HEK293 (cell line): ENCODE measurements at regions not wholly inside any gene's neighbourhood (a gene's known extent, or its start where the extent isn't known, plus 50 kb on each side); places are given as distances from the start of the nearest gene placed in this dataset.

Experiments
- CTCF ChIP-seq: fragments of 450-650 bp; formaldehyde crosslinking; IDR thresholded peaks from 2 replicates; pipeline ENCODE4 v1.5.1; 2016; ENCODE audit warnings: missing biosample characterization, missing genetic modification characterization
- IKZF3 ChIP-seq: fragments of 450-650 bp; IDR thresholded peaks from 2 replicates; pipeline ENCODE4 v1.5.0; 2018; ENCODE audit warnings: missing biosample characterization, mild to moderate bottlenecking, missing genetic modification characterization, moderate library complexity
- KLF16 ChIP-seq: fragments of 450-650 bp; formaldehyde crosslinking; IDR thresholded peaks from 2 replicates; pipeline ENCODE4 v1.5.1; 2017; ENCODE audit warnings: missing biosample characterization, missing genetic modification characterization
- MEIS1 ChIP-seq: sonication (generic); formaldehyde crosslinking; IDR thresholded peaks from 2 replicates; pipeline ENCODE4 v1.8.1; 2022; ENCODE audit warnings: missing genetic modification reagents, mild to moderate bottlenecking, borderline replicate concordance
- MZF1 ChIP-seq: fragments of 450-650 bp; formaldehyde crosslinking; IDR thresholded peaks from 2 replicates; pipeline ENCODE4 v1.5.1; 2017; ENCODE audit warnings: missing biosample characterization, missing genetic modification characterization, borderline replicate concordance
- PRDM4 ChIP-seq: fragments of 450-650 bp; formaldehyde crosslinking; IDR thresholded peaks from 2 replicates; pipeline ENCODE4 v1.5.1; 2017; ENCODE audit warnings: missing biosample characterization, missing genetic modification characterization
- ZFP3 ChIP-seq: fragments of 450-650 bp; formaldehyde crosslinking; IDR thresholded peaks from 2 replicates; pipeline ENCODE4 v1.5.1; 2016; ENCODE audit warnings: low read depth, missing biosample characterization, missing genetic modification characterization
- ZNF239 ChIP-seq: fragments of 450-650 bp; formaldehyde crosslinking; IDR thresholded peaks from 2 replicates; pipeline ENCODE4 v1.5.1; 2016; ENCODE audit warnings: missing biosample characterization, missing genetic modification characterization
- ZNF416 ChIP-seq: fragments of 450-650 bp; formaldehyde crosslinking; IDR thresholded peaks from 2 replicates; pipeline ENCODE4 v1.5.1; 2016; ENCODE audit warnings: missing biosample characterization, missing genetic modification characterization
- ZNF747 ChIP-seq: fragments of 450-650 bp; formaldehyde crosslinking; IDR thresholded peaks from 2 replicates; pipeline ENCODE4 v1.5.1; 2016; ENCODE audit warnings: missing biosample characterization, missing genetic modification characterization
- TF ChIP-seq, protein P1 (sequence below): fragments of 450-650 bp; formaldehyde crosslinking; IDR thresholded peaks from 2 replicates; pipeline ENCODE4 v1.5.1; 2016; ENCODE audit warnings: missing biosample characterization, missing genetic modification characterization
- TF ChIP-seq, protein P2 (sequence below): fragments of 450-650 bp; formaldehyde crosslinking; IDR thresholded peaks from 2 replicates; pipeline ENCODE4 v1.5.1; 2016; ENCODE audit warnings: missing biosample characterization, missing genetic modification characterization

GRCh38 chr1:232579466-232579865 is 50.5 kb downstream of the SIPA1L2 start:
- TF ChIP-seq CTCF (tag by site-specific recombination): no peak
- no peak for TF ChIP-seq ZNF747 (tag by site-specific recombination)
- TF ChIP-seq MEIS1 (CRISPR knock-in tag): no peak
- no peak for TF ChIP-seq ZNF416 (tag by site-specific recombination)
- no peak for TF ChIP-seq MZF1 (tag by site-specific recombination)
- no peak for TF ChIP-seq ZNF239 (tag by site-specific recombination)
- TF ChIP-seq, protein P1, sequence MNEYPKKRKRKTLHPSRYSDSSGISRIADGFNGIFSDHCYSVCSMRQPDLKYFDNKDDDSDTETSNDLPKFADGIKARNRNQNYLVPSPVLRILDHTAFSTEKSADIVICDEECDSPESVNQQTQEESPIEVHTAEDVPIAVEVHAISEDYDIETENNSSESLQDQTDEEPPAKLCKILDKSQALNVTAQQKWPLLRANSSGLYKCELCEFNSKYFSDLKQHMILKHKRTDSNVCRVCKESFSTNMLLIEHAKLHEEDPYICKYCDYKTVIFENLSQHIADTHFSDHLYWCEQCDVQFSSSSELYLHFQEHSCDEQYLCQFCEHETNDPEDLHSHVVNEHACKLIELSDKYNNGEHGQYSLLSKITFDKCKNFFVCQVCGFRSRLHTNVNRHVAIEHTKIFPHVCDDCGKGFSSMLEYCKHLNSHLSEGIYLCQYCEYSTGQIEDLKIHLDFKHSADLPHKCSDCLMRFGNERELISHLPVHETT: no peak
- TF ChIP-seq IKZF3: 0 out of 2 replicates have a peak, but pooled peaks have one; percentile 8
- TF ChIP-seq, protein P2, sequence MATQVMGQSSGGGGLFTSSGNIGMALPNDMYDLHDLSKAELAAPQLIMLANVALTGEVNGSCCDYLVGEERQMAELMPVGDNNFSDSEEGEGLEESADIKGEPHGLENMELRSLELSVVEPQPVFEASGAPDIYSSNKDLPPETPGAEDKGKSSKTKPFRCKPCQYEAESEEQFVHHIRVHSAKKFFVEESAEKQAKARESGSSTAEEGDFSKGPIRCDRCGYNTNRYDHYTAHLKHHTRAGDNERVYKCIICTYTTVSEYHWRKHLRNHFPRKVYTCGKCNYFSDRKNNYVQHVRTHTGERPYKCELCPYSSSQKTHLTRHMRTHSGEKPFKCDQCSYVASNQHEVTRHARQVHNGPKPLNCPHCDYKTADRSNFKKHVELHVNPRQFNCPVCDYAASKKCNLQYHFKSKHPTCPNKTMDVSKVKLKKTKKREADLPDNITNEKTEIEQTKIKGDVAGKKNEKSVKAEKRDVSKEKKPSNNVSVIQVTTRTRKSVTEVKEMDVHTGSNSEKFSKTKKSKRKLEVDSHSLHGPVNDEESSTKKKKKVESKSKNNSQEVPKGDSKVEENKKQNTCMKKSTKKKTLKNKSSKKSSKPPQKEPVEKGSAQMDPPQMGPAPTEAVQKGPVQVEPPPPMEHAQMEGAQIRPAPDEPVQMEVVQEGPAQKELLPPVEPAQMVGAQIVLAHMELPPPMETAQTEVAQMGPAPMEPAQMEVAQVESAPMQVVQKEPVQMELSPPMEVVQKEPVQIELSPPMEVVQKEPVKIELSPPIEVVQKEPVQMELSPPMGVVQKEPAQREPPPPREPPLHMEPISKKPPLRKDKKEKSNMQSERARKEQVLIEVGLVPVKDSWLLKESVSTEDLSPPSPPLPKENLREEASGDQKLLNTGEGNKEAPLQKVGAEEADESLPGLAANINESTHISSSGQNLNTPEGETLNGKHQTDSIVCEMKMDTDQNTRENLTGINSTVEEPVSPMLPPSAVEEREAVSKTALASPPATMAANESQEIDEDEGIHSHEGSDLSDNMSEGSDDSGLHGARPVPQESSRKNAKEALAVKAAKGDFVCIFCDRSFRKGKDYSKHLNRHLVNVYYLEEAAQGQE (tag by site-specific recombination): no peak
- no peak for TF ChIP-seq KLF16 (tag by site-specific recombination)
- no peak for TF ChIP-seq ZFP3 (tag by site-specific recombination)
- no peak for TF ChIP-seq PRDM4
